NB4 (cell line): ENCODE measurements at regions not wholly inside any gene's neighbourhood (a gene's known extent, or its start where the extent isn't known, plus 50 kb on each side); places are given as distances from the start of the nearest gene placed in this dataset.

ENCODE experiments used
- TF ChIP-seq, protein P1 (sequence below): IDR thresholded peaks from one replicate; pipeline ENCODE4 v1.5.1; 2012; ENCODE audit warnings: low read depth, low read length
- TF ChIP-seq, protein P2 (sequence below): IDR thresholded peaks from 2 replicates; pipeline ENCODE4 v1.6.1; 2011; ENCODE audit warnings: low read depth, low read length

DNA sequence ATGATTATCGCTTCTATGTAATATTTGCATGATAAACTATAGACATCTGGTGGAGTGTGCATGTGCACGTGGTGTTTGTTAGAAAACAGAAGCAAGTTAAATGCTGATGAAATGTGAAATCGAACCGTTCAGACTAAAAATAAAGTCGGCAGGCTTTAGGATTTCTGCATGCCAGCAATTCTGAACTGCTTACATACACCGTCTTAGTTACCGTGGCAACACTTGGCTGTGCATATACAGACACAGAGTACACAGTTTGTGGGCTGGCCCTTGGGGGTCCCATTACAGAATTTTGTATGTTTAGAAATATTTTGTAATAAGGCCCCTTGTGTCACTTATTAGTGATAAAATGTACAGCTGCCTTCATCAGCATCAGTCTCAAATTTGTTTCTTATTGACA, 605.5 kb downstream of the RBFOX1 start:
- TF ChIP-seq, protein P1, sequence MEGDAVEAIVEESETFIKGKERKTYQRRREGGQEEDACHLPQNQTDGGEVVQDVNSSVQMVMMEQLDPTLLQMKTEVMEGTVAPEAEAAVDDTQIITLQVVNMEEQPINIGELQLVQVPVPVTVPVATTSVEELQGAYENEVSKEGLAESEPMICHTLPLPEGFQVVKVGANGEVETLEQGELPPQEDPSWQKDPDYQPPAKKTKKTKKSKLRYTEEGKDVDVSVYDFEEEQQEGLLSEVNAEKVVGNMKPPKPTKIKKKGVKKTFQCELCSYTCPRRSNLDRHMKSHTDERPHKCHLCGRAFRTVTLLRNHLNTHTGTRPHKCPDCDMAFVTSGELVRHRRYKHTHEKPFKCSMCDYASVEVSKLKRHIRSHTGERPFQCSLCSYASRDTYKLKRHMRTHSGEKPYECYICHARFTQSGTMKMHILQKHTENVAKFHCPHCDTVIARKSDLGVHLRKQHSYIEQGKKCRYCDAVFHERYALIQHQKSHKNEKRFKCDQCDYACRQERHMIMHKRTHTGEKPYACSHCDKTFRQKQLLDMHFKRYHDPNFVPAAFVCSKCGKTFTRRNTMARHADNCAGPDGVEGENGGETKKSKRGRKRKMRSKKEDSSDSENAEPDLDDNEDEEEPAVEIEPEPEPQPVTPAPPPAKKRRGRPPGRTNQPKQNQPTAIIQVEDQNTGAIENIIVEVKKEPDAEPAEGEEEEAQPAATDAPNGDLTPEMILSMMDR = no peak
- TF ChIP-seq, protein P2, sequence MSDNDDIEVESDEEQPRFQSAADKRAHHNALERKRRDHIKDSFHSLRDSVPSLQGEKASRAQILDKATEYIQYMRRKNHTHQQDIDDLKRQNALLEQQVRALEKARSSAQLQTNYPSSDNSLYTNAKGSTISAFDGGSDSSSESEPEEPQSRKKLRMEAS = no peak
